Upper lobe of left lung (tissue), 4 donors: ENCODE measurements at regions not wholly inside any gene's neighbourhood (a gene's known extent, or its start where the extent isn't known, plus 50 kb on each side); places are given as distances from the start of the nearest gene placed in this dataset.

Source experiments
- CTCF ChIP-seq, 6 experiments: fragments of 450-650 bp in 4 of 6; fragments of 200-600 bp in 2 of 6; sonication (generic) in 2 of 6; IDR thresholded peaks; one replicate each; pipeline ENCODE4 v1.5.1; 2016 to 2019; ENCODE audit warnings: antibody characterized with exemption in 6 of 6
- EP300 ChIP-seq, 4 donors: sonication (generic); formaldehyde crosslinking; IDR thresholded peaks; one replicate each; pipeline ENCODE4 v1.5.1; 2017; ENCODE audit warnings: antibody characterized with exemption in 4 of 4, control low read depth in 2 of 4
- POLR2A ChIP-seq, 4 donors: fragments of 450-650 bp; IDR thresholded peaks; one replicate each; pipeline ENCODE4 v1.5.1; 2016 to 2017; ENCODE audit warnings: antibody characterized with exemption in 4 of 4, mild to moderate bottlenecking in 2 of 4
- POLR2AphosphoS5 ChIP-seq, 2 donors: sonication (generic); formaldehyde crosslinking; IDR thresholded peaks; one replicate each; pipeline ENCODE4 v1.5.1; 2017; ENCODE audit warnings: antibody characterized with exemption in 2 of 2

GRCh38 chr6:168817558-168818159, 376.7 kb downstream of the SMOC2 start:
- TF ChIP-seq CTCF (IDR thresholded peaks at IDR 0.05) (no peak), EP300 (IDR thresholded peaks at IDR 0.05) (no peak), POLR2A (IDR thresholded peaks at IDR 0.05) (no peak), POLR2AphosphoS5 (IDR thresholded peaks at IDR 0.05) (no peak)
